ENCODE measurements at regions not wholly inside any gene's neighbourhood (a gene's known extent, or its start where the extent isn't known, plus 50 kb on each side); places are given as distances from the start of the nearest gene placed in this dataset.

DNA sequence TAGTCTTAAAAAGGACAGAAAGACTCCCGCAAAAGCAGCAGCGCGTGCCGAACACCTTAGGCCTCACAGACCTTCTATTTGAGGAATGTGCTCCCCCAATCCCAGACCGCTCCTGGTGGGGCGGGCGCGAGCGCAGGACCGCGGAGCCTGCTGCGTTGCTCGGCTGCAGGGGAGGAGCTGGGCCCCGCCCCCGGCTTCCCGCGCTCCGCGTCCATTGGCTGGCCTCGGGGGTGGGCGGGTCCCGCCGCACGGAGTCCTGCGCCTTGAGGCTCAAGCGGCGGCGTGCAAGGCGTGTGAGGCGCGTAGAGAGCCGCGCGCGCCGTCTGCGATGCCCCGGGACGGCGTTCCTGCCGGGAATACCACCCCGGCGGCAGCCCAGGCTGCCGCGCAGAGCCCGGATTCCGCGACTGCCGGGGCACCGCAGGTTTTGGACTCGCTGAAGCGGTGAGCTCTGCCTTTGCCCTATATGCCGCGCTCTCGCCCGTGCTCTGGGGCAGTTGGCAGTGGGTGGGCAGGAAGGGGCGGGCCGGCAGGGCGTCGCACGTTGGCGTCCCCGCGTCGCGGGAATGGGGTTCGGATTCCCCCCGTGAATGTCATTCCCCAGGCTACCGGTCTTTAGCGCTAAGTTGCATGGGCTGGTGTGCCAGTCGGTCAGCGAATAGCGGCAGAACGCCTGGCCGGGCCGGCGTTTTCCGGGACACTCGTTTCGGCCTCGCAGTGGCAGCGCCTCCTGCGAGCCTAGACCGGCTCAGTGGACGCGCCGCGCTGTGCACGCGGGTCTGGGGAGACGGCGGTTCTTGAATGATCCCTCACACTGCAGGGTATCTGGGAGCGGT is 49.6 kb upstream of the PAIP2B start:
- no peak overlapping the region for H2BK5ac ChIP-seq (ENCODE audit: insufficient read length, low read length)
- no peak overlapping the region for H4K5ac ChIP-seq (ENCODE audit: insufficient read length, low read depth, low read length)
- no peak overlapping the region for H4K8ac ChIP-seq (replicated peaks; ENCODE audit: insufficient read length, low read depth, low read length)
- H3K4me2 ChIP-seq (ENCODE audit: insufficient read depth, insufficient read length, low read length), result peak overlapping the region; percentile 69
- TF ChIP-seq, protein P1, sequence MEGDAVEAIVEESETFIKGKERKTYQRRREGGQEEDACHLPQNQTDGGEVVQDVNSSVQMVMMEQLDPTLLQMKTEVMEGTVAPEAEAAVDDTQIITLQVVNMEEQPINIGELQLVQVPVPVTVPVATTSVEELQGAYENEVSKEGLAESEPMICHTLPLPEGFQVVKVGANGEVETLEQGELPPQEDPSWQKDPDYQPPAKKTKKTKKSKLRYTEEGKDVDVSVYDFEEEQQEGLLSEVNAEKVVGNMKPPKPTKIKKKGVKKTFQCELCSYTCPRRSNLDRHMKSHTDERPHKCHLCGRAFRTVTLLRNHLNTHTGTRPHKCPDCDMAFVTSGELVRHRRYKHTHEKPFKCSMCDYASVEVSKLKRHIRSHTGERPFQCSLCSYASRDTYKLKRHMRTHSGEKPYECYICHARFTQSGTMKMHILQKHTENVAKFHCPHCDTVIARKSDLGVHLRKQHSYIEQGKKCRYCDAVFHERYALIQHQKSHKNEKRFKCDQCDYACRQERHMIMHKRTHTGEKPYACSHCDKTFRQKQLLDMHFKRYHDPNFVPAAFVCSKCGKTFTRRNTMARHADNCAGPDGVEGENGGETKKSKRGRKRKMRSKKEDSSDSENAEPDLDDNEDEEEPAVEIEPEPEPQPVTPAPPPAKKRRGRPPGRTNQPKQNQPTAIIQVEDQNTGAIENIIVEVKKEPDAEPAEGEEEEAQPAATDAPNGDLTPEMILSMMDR (conservative IDR thresholded peaks at IDR 0.05), result no peak
- H3K27me3 ChIP-seq (ENCODE audit: insufficient read depth, low read length), result no peaks in the 10 kb centered on the region
- peaks cover 14 to 18% of the 10 kb centered on the region in 2 experiments for H3K9me3 Mint-ChIP-seq
- H2AFZ ChIP-seq (ENCODE audit: low read length), result no peak overlapping the region
- H3K9ac ChIP-seq (ENCODE audit: extremely low read depth, insufficient read length, low read length), result no peak overlapping the region
- no peak overlapping the region for H2BK20ac ChIP-seq (ENCODE audit: low read depth, low read length, poor library complexity, severe bottlenecking)
- H3K56ac ChIP-seq (ENCODE audit: insufficient read length, low read depth, low read length), result no peak overlapping the region
- no peak overlapping the region for H3K27ac ChIP-seq (ENCODE audit: insufficient read length, low read depth, low read length)
- no peak overlapping the region for H2BK120ac ChIP-seq (ENCODE audit: low read depth, low read length, poor library complexity, severe bottlenecking)
- no peak overlapping the region for H3T11ph ChIP-seq (ENCODE audit: low read length)
- no peak overlapping the region for H2BK15ac ChIP-seq (ENCODE audit: low read depth, low read length)
- peaks cover 21 to 35% of the 10 kb centered on the region in 2 experiments for H3K4me1 Mint-ChIP-seq
- H3K27me3 Mint-ChIP-seq (ENCODE audit: low read depth), result peaks cover 70% of the 10 kb centered on the region
- no peak overlapping the region for H4K91ac ChIP-seq (ENCODE audit: insufficient read length, low read depth, low read length)
- H3K9me3 ChIP-seq (ENCODE audit: control insufficient read depth, low read depth, low read length), result no peaks in the 10 kb centered on the region
- no peaks in the 10 kb centered on the region for H3K79me2 ChIP-seq (ENCODE audit: insufficient read depth, low read length)
- H2BK12ac ChIP-seq (ENCODE audit: insufficient read length, low read depth, low read length), result no peak overlapping the region
- H3K23ac ChIP-seq (ENCODE audit: insufficient read length, low read depth, low read length), result no peak overlapping the region
- H3K4me3 Mint-ChIP-seq, result peak overlapping the region; percentile 68 to 82
- H3K27ac Mint-ChIP-seq, result peak overlapping the region in 1 of 3 experiments; percentile 90; a peak in 1 of 7 replicates
- no CpG with 5 or more reads among the region's 93 CpGs for WGBS (ENCODE audit: extremely low coverage, insufficient read length, low lambda C conversion rate)
- peaks cover 3 to 9% (median 7%) of the 10 kb centered on the region in 3 experiments; a peak in 3 of 7 replicates for H3K36me3 Mint-ChIP-seq (ENCODE audit: insufficient read depth in 1 of 3, low read depth in 3 of 3)
- H2AK5ac ChIP-seq (ENCODE audit: insufficient read length, low read length), result no peak overlapping the region
- H3K23me2 ChIP-seq (ENCODE audit: insufficient read length, low read depth, low read length, poor library complexity, severe bottlenecking), result peaks cover 11% of the 10 kb centered on the region
- peak; percentile 95 for DNase-seq
- H4K20me1 ChIP-seq (ENCODE audit: control insufficient read depth, insufficient read depth, insufficient read length), result no peaks in the 10 kb centered on the region
- no peaks in the 10 kb centered on the region; the same call in 1 of the 2 replicates for H3K4me1 ChIP-seq (ENCODE audit: insufficient read depth, low read length)
- no peaks in the 10 kb centered on the region for H3K79me1 ChIP-seq (ENCODE audit: insufficient read depth, low read depth, low read length, poor library complexity, severe bottlenecking)
- no peak overlapping the region for H3K18ac ChIP-seq (ENCODE audit: insufficient read length, low read depth, low read length)
- no peak overlapping the region for H3K14ac ChIP-seq (ENCODE audit: insufficient read depth, low read length)
- H3K4ac ChIP-seq (ENCODE audit: low read depth, low read length), result no peak overlapping the region
